ENCODE measurements at regions not wholly inside any gene's neighbourhood (a gene's known extent, or its start where the extent isn't known, plus 50 kb on each side); places are given as distances from the start of the nearest gene placed in this dataset.

DNA sequence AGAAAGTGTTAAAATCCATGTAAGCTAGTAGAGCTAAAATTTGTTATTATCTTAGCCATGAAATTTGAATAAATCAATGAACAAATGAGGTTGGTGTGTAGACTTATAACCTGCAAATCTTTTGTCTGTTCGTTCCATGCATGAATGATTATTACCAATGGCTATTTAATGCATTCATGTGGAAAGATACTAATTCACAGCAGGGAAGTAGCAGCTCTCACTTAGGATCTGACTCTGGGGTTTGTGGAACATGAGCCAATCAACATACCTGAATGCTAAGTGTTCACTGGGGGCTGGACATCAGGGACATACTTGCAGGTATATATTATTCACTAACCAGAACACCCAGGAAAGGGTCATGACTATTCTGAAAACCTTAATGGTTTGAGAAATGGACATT lies 444.1 kb downstream of the STIM2 start:
- Histone ChIP-seq H2AFZ (ENCODE audit: low read depth) (no peak overlapping the region), H3K4me2 (no peak overlapping the region), H3K9ac (no peak overlapping the region), H3K27me3 (ENCODE audit: insufficient read depth) (no peaks in the 10 kb centered on the region), H3K79me2 (ENCODE audit: insufficient read depth) (no peaks in the 10 kb centered on the region), H3F3A (replicated peaks; ENCODE audit: insufficient read depth) (no peaks in the 10 kb centered on the region), H3K27ac (ENCODE audit: low read depth in 2 of 2, low read length in 1 of 2) (no peak overlapping the region), H3K36me3 (replicated peaks in 1 of 2; ENCODE audit: control insufficient read depth in 1 of 2, insufficient read depth in 2 of 2, low read length in 1 of 2) (no peaks in the 10 kb centered on the region), H3K9me3 (no peaks in the 10 kb centered on the region), H3K9me2 (no peaks in the 10 kb centered on the region), H4K20me1 (ENCODE audit: insufficient read depth) (no peaks in the 10 kb centered on the region), H3K4me3 (ENCODE audit: low read depth in 2 of 2, low read length in 1 of 2) (no peak overlapping the region), H3K4me1 (ENCODE audit: control insufficient read depth in 1 of 2, insufficient read depth in 2 of 2, low read depth in 1 of 2, low read length in 1 of 2) (no peaks in the 10 kb centered on the region)
- 0% methylated on average over 1 of the region's 1 CpG for WGBS (ENCODE audit: low lambda C conversion rate)
- CTCF ChIA-PET = no interaction called here
- POLR2A ChIA-PET = no interaction called here
- no peak for TF ChIP-seq ELF1 (IDR thresholded peaks at IDR 0.05)
- TF ChIP-seq GABPA (IDR thresholded peaks at IDR 0.05; ENCODE audit: low read depth) = no peak
- TF ChIP-seq RFX5 (IDR thresholded peaks at IDR 0.05; ENCODE audit: low read length) = no peak
- TF ChIP-seq SMC3 (IDR thresholded peaks at IDR 0.05; ENCODE audit: low read depth, low read length) = no peak
- no peak for TF ChIP-seq JUND (IDR thresholded peaks at IDR 0.05)
- no peak for TF ChIP-seq GATA2 (CRISPR knock-in tag; IDR thresholded peaks at IDR 0.05)
- TF ChIP-seq FOSL2 (IDR thresholded peaks at IDR 0.05; ENCODE audit: borderline replicate concordance, low read depth) = no peak
- DNase-seq = no peak

- Histone ChIP-seq H3K9me3 (no peaks in the 10 kb centered on the region), H3K27me3 (ENCODE audit: insufficient read depth) (no peaks in the 10 kb centered on the region), H3K4me2 (no peak overlapping the region), H3K4me3 (ENCODE audit: low read depth in 2 of 2, low read length in 1 of 2) (no peak overlapping the region), H3K4me1 (ENCODE audit: control insufficient read depth in 1 of 2, insufficient read depth in 2 of 2, low read depth in 1 of 2, low read length in 1 of 2) (no peaks in the 10 kb centered on the region), H3K79me2 (ENCODE audit: insufficient read depth) (no peaks in the 10 kb centered on the region), H4K20me1 (ENCODE audit: insufficient read depth) (no peaks in the 10 kb centered on the region), H3K27ac (ENCODE audit: low read depth in 2 of 2, low read length in 1 of 2) (no peak overlapping the region), H3K36me3 (replicated peaks in 1 of 2; ENCODE audit: control insufficient read depth in 1 of 2, insufficient read depth in 2 of 2, low read length in 1 of 2) (no peaks in the 10 kb centered on the region), H2AFZ (ENCODE audit: low read depth) (no peak overlapping the region), H3F3A (replicated peaks; ENCODE audit: insufficient read depth) (no peaks in the 10 kb centered on the region), H3K9ac (no peak overlapping the region), H3K9me2 (no peaks in the 10 kb centered on the region)
- 0% methylated on average over 1 of the region's 1 CpG for WGBS (ENCODE audit: low lambda C conversion rate)
- no peak for TF ChIP-seq RFX5 (IDR thresholded peaks at IDR 0.05; ENCODE audit: low read length)
- no peak for TF ChIP-seq FOXJ3 (CRISPR knock-in tag; IDR thresholded peaks at IDR 0.05)
- POLR2A ChIA-PET = no interaction called here
- CTCF ChIA-PET = no interaction called here
- DNase-seq = no peak
Measured at GRCh38 chr4:27305246-27305645, 444.6 kb downstream of the STIM2 start.

- H3K9me2 ChIP-seq = no peaks in the 10 kb centered on the region
- no peak overlapping the region for H3K4me3 ChIP-seq (ENCODE audit: low read depth in 2 of 2, low read length in 1 of 2)
- WGBS (ENCODE audit: low lambda C conversion rate) = under 1% methylated on average over 6 of the region's 6 CpGs
- H4K20me1 ChIP-seq (ENCODE audit: insufficient read depth) = no peaks in the 10 kb centered on the region
- H3K36me3 ChIP-seq (replicated peaks in 1 of 2; ENCODE audit: control insufficient read depth in 1 of 2, insufficient read depth in 2 of 2, low read length in 1 of 2) = no peaks in the 10 kb centered on the region
- H3K27me3 ChIP-seq (ENCODE audit: insufficient read depth) = no peaks in the 10 kb centered on the region
- TF ChIP-seq MAX (IDR thresholded peaks at IDR 0.05; ENCODE audit: low read depth) (no peak), MEF2A (IDR thresholded peaks at IDR 0.05; ENCODE audit: borderline replicate concordance, low read depth) (no peak)
- DNase-seq = no peak
- ChIA-PET CTCF (no interaction called here), POLR2A (no interaction called here)
- no peaks in the 10 kb centered on the region for H3F3A ChIP-seq (replicated peaks; ENCODE audit: insufficient read depth)
- no peak overlapping the region for H3K4me2 ChIP-seq
- H3K4me1 ChIP-seq (ENCODE audit: control insufficient read depth in 1 of 2, insufficient read depth in 2 of 2, low read depth in 1 of 2, low read length in 1 of 2) = no peaks in the 10 kb centered on the region
- no peak overlapping the region for H3K27ac ChIP-seq (ENCODE audit: low read depth in 2 of 2, low read length in 1 of 2)
- H2AFZ ChIP-seq (ENCODE audit: low read depth) = no peak overlapping the region
- no peaks in the 10 kb centered on the region for H3K9me3 ChIP-seq
- no peaks in the 10 kb centered on the region for H3K79me2 ChIP-seq (ENCODE audit: insufficient read depth)
- no peak overlapping the region for H3K9ac ChIP-seq
Measured at GRCh38 chr4:27308379-27308778, 447.7 kb downstream of the STIM2 start.

All from SK-N-SH (cell line).